K562 (cell line): ENCODE measurements at regions not wholly inside any gene's neighbourhood (a gene's known extent, or its start where the extent isn't known, plus 50 kb on each side); places are given as distances from the start of the nearest gene placed in this dataset.

Source experiments
- CEBPB ChIP-seq: fragments of 450-650 bp; IDR thresholded peaks from 2 replicates; pipeline ENCODE4 v1.6.1; 2016; ENCODE audit warnings: missing genetic modification characterization, missing compliant biosample characterization
- RFX5 ChIP-seq: IDR thresholded peaks from 2 replicates; pipeline ENCODE4 v1.6.1; 2011; ENCODE audit warnings: low read depth, mild to moderate bottlenecking, improper control_type of control experiment, low read length
- SMARCC2 ChIP-seq: fragments of 450-650 bp; IDR thresholded peaks from 2 replicates; pipeline ENCODE4 v1.6.1; 2017; ENCODE audit warnings: antibody characterized with exemption, moderate library complexity, mild to moderate bottlenecking, low read depth
- STAT6 ChIP-seq: sonication (generic); formaldehyde crosslinking; IDR thresholded peaks from 2 replicates; pipeline ENCODE4 v1.8.1; 2023; ENCODE audit warnings: mild to moderate bottlenecking, missing genetic modification reagents
- ZZZ3 ChIP-seq: fragments of 450-650 bp; IDR thresholded peaks from 2 replicates; pipeline ENCODE4 v1.6.1; 2016; ENCODE audit warnings: antibody characterized with exemption, mild to moderate bottlenecking, moderate library complexity
- TF ChIP-seq, protein P1 (sequence below), 3 experiments: IDR thresholded peaks in 2 of 3; conservative IDR thresholded peaks in 1 of 3; 2 replicates each; pipeline ENCODE4 v1.5.1; 2011 to 2012; ENCODE audit warnings: low read length in 3 of 3, mild to moderate bottlenecking in 3 of 3, control low read depth in 2 of 3, improper control_type of control experiment in 1 of 3, inconsistent platforms in 1 of 3, low read depth in 1 of 3, mixed read lengths in 1 of 3, moderate library complexity in 1 of 3; ENCODE audit not compliant: insufficient read depth in 2 of 3

- TF ChIP-seq, protein P1, sequence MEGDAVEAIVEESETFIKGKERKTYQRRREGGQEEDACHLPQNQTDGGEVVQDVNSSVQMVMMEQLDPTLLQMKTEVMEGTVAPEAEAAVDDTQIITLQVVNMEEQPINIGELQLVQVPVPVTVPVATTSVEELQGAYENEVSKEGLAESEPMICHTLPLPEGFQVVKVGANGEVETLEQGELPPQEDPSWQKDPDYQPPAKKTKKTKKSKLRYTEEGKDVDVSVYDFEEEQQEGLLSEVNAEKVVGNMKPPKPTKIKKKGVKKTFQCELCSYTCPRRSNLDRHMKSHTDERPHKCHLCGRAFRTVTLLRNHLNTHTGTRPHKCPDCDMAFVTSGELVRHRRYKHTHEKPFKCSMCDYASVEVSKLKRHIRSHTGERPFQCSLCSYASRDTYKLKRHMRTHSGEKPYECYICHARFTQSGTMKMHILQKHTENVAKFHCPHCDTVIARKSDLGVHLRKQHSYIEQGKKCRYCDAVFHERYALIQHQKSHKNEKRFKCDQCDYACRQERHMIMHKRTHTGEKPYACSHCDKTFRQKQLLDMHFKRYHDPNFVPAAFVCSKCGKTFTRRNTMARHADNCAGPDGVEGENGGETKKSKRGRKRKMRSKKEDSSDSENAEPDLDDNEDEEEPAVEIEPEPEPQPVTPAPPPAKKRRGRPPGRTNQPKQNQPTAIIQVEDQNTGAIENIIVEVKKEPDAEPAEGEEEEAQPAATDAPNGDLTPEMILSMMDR (IDR thresholded peaks at IDR 0.05 in 2 of 3, conservative IDR thresholded peaks at IDR 0.05 in 1 of 3; ENCODE audit: insufficient read depth in 2 of 3, low read depth in 1 of 3, low read length in 3 of 3), result peak in 2 of 3 experiments; percentile 31 to 38; a peak in 4 of 6 replicates
- no peak for TF ChIP-seq CEBPB (tag)
- no peak for TF ChIP-seq ZZZ3
- TF ChIP-seq SMARCC2, result no peak
- no peak for TF ChIP-seq RFX5
- no peak for TF ChIP-seq STAT6 (CRISPR knock-in tag)
Observed at GRCh38 chr15:46304321-46304720, 669.5 kb downstream of the SQOR start.
